HEK293 (cell line): ENCODE measurements at regions not wholly inside any gene's neighbourhood (a gene's known extent, or its start where the extent isn't known, plus 50 kb on each side); places are given as distances from the start of the nearest gene placed in this dataset.

Experiments used
- CTCF ChIA-PET: fragments of 350-600 bp; formaldehyde crosslinking; extraction: SDS; loops from one replicate; lab custom pipeline; 2021; ENCODE audit warnings: antibody characterized with exemption; lab: Yijun Ruan, JAX
- POLR2A ChIA-PET: fragments of 300-600 bp; formaldehyde crosslinking; extraction: SDS; loops from one replicate; lab custom pipeline; 2020; ENCODE audit warnings: antibody characterized with exemption, inconsistent platforms; lab: Yijun Ruan, JAX
- H3K27ac ChIP-seq: fragments of 200-500 bp; sonication (Bioruptor generic); 2 replicates; pipeline ENCODE4 v1.5.1; 2014; ENCODE audit warnings: low read depth, low read length, control low read depth, inconsistent platforms; ENCODE audit errors: extremely low read depth
- H3K36me3 ChIP-seq, 2 experiments: fragments of 200-500 bp in 1 of 2; sonication (Bioruptor generic) in 1 of 2; 1 replicate in 1 of 2; 2 replicates in 1 of 2; pipeline ENCODE4 v1.5.1; 2014 to 2017; ENCODE audit warnings: inconsistent platforms in 2 of 2, low read length in 2 of 2; ENCODE audit not compliant: control insufficient read depth in 2 of 2, insufficient read depth in 1 of 2
- H3K4me1 ChIP-seq: fragments of 200-500 bp; sonication (Bioruptor generic); 2 replicates; pipeline ENCODE4 v1.5.1; 2014; ENCODE audit warnings: mild to moderate bottlenecking, low read length, inconsistent platforms; ENCODE audit not compliant: control insufficient read depth, insufficient read depth
- H3K4me3 ChIP-seq: 2 replicates; pipeline ENCODE4 v1.5.1; 2011; ENCODE audit warnings: low read depth, mild to moderate bottlenecking, control low read depth, low read length, moderate library complexity
- H3K9me3 ChIP-seq: fragments of 200-500 bp; sonication (Bioruptor generic); 2 replicates; pipeline ENCODE4 v1.5.1; 2014; ENCODE audit warnings: low read depth, low read length, inconsistent platforms; ENCODE audit not compliant: control insufficient read depth, insufficient read depth
- FEZF1 ChIP-seq: fragments of 450-650 bp; formaldehyde crosslinking; IDR thresholded peaks from 2 replicates; pipeline ENCODE4 v1.5.1; 2016; ENCODE audit warnings: missing biosample characterization, missing genetic modification characterization
- GLIS1 ChIP-seq: fragments of 450-650 bp; formaldehyde crosslinking; IDR thresholded peaks from 2 replicates; pipeline ENCODE4 v1.5.1; 2016; ENCODE audit warnings: missing biosample characterization, missing genetic modification characterization
- KLF8 ChIP-seq: fragments of 450-650 bp; formaldehyde crosslinking; IDR thresholded peaks from 2 replicates; pipeline ENCODE4 v1.5.1; 2016; ENCODE audit warnings: missing biosample characterization, missing genetic modification characterization
- MEIS1 ChIP-seq: sonication (generic); formaldehyde crosslinking; IDR thresholded peaks from 2 replicates; pipeline ENCODE4 v1.8.1; 2022; ENCODE audit warnings: missing genetic modification reagents, mild to moderate bottlenecking, borderline replicate concordance
- RBAK ChIP-seq: fragments of 450-650 bp; formaldehyde crosslinking; IDR thresholded peaks from 2 replicates; pipeline ENCODE4 v1.5.1; 2016; ENCODE audit warnings: missing biosample characterization, missing genetic modification characterization
- SP3 ChIP-seq: fragments of 450-650 bp; formaldehyde crosslinking; IDR thresholded peaks from 2 replicates; pipeline ENCODE4 v1.5.1; 2016; ENCODE audit warnings: missing biosample characterization, missing genetic modification characterization
- SP7 ChIP-seq: fragments of 450-650 bp; formaldehyde crosslinking; IDR thresholded peaks from 2 replicates; pipeline ENCODE4 v1.5.1; 2016; ENCODE audit warnings: missing biosample characterization, missing genetic modification characterization
- ZBTB1 ChIP-seq: fragments of 450-650 bp; formaldehyde crosslinking; IDR thresholded peaks from 2 replicates; pipeline ENCODE4 v1.5.1; 2016; ENCODE audit warnings: missing biosample characterization, missing genetic modification characterization
- ZBTB48 ChIP-seq: fragments of 450-650 bp; formaldehyde crosslinking; IDR thresholded peaks from 2 replicates; pipeline ENCODE4 v1.5.1; 2016; ENCODE audit warnings: missing biosample characterization, missing genetic modification characterization
- ZFHX2 ChIP-seq: fragments of 450-650 bp; formaldehyde crosslinking; conservative IDR thresholded peaks from 2 replicates; pipeline ENCODE4 v1.5.1; 2016; ENCODE audit warnings: missing biosample characterization, missing genetic modification characterization
- ZNF10 ChIP-seq: fragments of 450-650 bp; formaldehyde crosslinking; IDR thresholded peaks from 2 replicates; pipeline ENCODE4 v1.5.1; 2017; ENCODE audit warnings: missing biosample characterization, missing genetic modification characterization
- ZNF114 ChIP-seq: fragments of 450-650 bp; formaldehyde crosslinking; IDR thresholded peaks from 2 replicates; pipeline ENCODE4 v1.5.0; 2017; ENCODE audit warnings: missing biosample characterization, missing genetic modification characterization
- ZNF155 ChIP-seq: fragments of 450-650 bp; formaldehyde crosslinking; IDR thresholded peaks from 2 replicates; pipeline ENCODE4 v1.5.1; 2016; ENCODE audit warnings: missing biosample characterization, missing genetic modification characterization
- ZNF362 ChIP-seq: fragments of 450-650 bp; formaldehyde crosslinking; IDR thresholded peaks from 2 replicates; pipeline ENCODE4 v1.5.1; 2016; ENCODE audit warnings: missing biosample characterization, missing genetic modification characterization
- ZNF416 ChIP-seq: fragments of 450-650 bp; formaldehyde crosslinking; IDR thresholded peaks from 2 replicates; pipeline ENCODE4 v1.5.1; 2016; ENCODE audit warnings: missing biosample characterization, missing genetic modification characterization
- ZNF473 ChIP-seq: fragments of 450-650 bp; formaldehyde crosslinking; IDR thresholded peaks from 2 replicates; pipeline ENCODE4 v1.5.1; 2017; ENCODE audit warnings: missing biosample characterization, missing genetic modification characterization
- ZNF488 ChIP-seq: fragments of 450-650 bp; formaldehyde crosslinking; IDR thresholded peaks from 2 replicates; pipeline ENCODE4 v1.5.1; 2016; ENCODE audit warnings: missing biosample characterization, missing genetic modification characterization
- ZNF510 ChIP-seq: fragments of 450-650 bp; formaldehyde crosslinking; IDR thresholded peaks from 2 replicates; pipeline ENCODE4 v1.5.1; 2018; ENCODE audit warnings: mild to moderate bottlenecking, missing genetic modification characterization, missing biosample characterization; ENCODE audit not compliant: insufficient replicate concordance
- ZNF513 ChIP-seq: fragments of 450-650 bp; IDR thresholded peaks from 2 replicates; pipeline ENCODE4 v1.5.1; 2018; ENCODE audit warnings: missing biosample characterization, missing genetic modification characterization
- ZNF521 ChIP-seq: fragments of 450-650 bp; formaldehyde crosslinking; IDR thresholded peaks from 2 replicates; pipeline ENCODE4 v1.5.1; 2017; ENCODE audit warnings: missing biosample characterization, mild to moderate bottlenecking, missing genetic modification characterization
- ZNF530 ChIP-seq: fragments of 450-650 bp; formaldehyde crosslinking; IDR thresholded peaks from 2 replicates; pipeline ENCODE4 v1.5.1; 2016; ENCODE audit warnings: low read depth, missing biosample characterization, missing genetic modification characterization
- ZNF580 ChIP-seq: fragments of 450-650 bp; formaldehyde crosslinking; IDR thresholded peaks from 2 replicates; pipeline ENCODE4 v1.5.1; 2016; ENCODE audit warnings: missing biosample characterization, missing genetic modification characterization
- ZNF600 ChIP-seq: fragments of 450-650 bp; formaldehyde crosslinking; IDR thresholded peaks from 2 replicates; pipeline ENCODE4 v1.5.1; 2016; ENCODE audit warnings: missing biosample characterization, missing genetic modification characterization
- ZNF610 ChIP-seq: fragments of 450-650 bp; formaldehyde crosslinking; IDR thresholded peaks from 2 replicates; pipeline ENCODE4 v1.5.1; 2016; ENCODE audit warnings: missing biosample characterization, missing genetic modification characterization, borderline replicate concordance
- ZNF624 ChIP-seq: fragments of 450-650 bp; formaldehyde crosslinking; IDR thresholded peaks from 2 replicates; pipeline ENCODE4 v1.5.1; 2017; ENCODE audit warnings: missing biosample characterization, missing genetic modification characterization
- ZNF670 ChIP-seq: fragments of 450-650 bp; formaldehyde crosslinking; IDR thresholded peaks from 2 replicates; pipeline ENCODE4 v1.5.1; 2016; ENCODE audit warnings: missing biosample characterization, missing genetic modification characterization, low read depth
- ZNF692 ChIP-seq: fragments of 450-650 bp; formaldehyde crosslinking; IDR thresholded peaks from 2 replicates; pipeline ENCODE4 v1.5.1; 2016; ENCODE audit warnings: missing biosample characterization, missing genetic modification characterization
- ZNF776 ChIP-seq: fragments of 450-650 bp; formaldehyde crosslinking; IDR thresholded peaks from 2 replicates; pipeline ENCODE4 v1.5.0; 2017; ENCODE audit warnings: missing biosample characterization, missing genetic modification characterization, borderline replicate concordance
- ZNF792 ChIP-seq: fragments of 450-650 bp; formaldehyde crosslinking; IDR thresholded peaks from 2 replicates; pipeline ENCODE4 v1.5.1; 2016; ENCODE audit warnings: missing biosample characterization, missing genetic modification characterization
- ZNF843 ChIP-seq: fragments of 450-650 bp; formaldehyde crosslinking; IDR thresholded peaks from 2 replicates; pipeline ENCODE4 v1.5.1; 2016; ENCODE audit warnings: missing biosample characterization, missing genetic modification characterization
- ZXDB ChIP-seq: fragments of 450-650 bp; formaldehyde crosslinking; IDR thresholded peaks from 2 replicates; pipeline ENCODE4 v1.5.1; 2016; ENCODE audit warnings: missing biosample characterization, missing genetic modification characterization

- H3K4me3 ChIP-seq, result no peak overlapping the region
- no peaks in the 10 kb centered on the region for H3K4me1 ChIP-seq
- H3K36me3 ChIP-seq, result no peaks in the 10 kb centered on the region
- H3K27ac ChIP-seq, result no peak overlapping the region
- ChIA-PET POLR2A (no interaction called here), CTCF (interaction anchor here (0.7 kb wide), 1 partner anchor 340 kb away, joined by 3 read pairs; no protein-coding TSS in a partner anchor)
- H3K9me3 ChIP-seq, result no peaks in the 10 kb centered on the region
- TF ChIP-seq FEZF1 (tag by site-specific recombination) (no peak), ZNF10 (tag by site-specific recombination) (no peak), ZNF610 (tag by site-specific recombination) (no peak), ZNF843 (tag by site-specific recombination) (no peak), ZNF776 (tag by site-specific recombination) (no peak), ZNF114 (no peak), ZNF670 (no peak), RBAK (no peak)
Observed at GRCh38 chr7:125127304-125127703, 197.7 kb upstream of the POT1 start.

GRCh38 chr7:125126376-125126775 is 196.8 kb upstream of the POT1 start:
- POLR2A ChIA-PET, result no interaction called here
- Histone ChIP-seq H3K4me1 (no peaks in the 10 kb centered on the region), H3K9me3 (no peaks in the 10 kb centered on the region), H3K27ac (no peak overlapping the region), H3K36me3 (no peaks in the 10 kb centered on the region), H3K4me3 (no peak overlapping the region)
- TF ChIP-seq MEIS1, result no peak
- TF ChIP-seq ZNF792 (tag by site-specific recombination), result no peak
- TF ChIP-seq ZNF600 (tag by site-specific recombination), result no peak
- no peak for TF ChIP-seq ZNF521
- TF ChIP-seq SP3 (tag by site-specific recombination), result no peak
- no peak for TF ChIP-seq SP7
- CTCF ChIA-PET, result interaction anchor here (0.5 kb wide), 1 partner anchor 107 kb away, joined by 3 read pairs; no protein-coding TSS in a partner anchor

GRCh38 chr7:125125315-125125714 is 195.7 kb upstream of the POT1 start:
- CTCF ChIA-PET, result no interaction called here
- no peaks in the 10 kb centered on the region for H3K36me3 ChIP-seq
- no peak overlapping the region for H3K27ac ChIP-seq
- no peaks in the 10 kb centered on the region for H3K9me3 ChIP-seq
- H3K4me1 ChIP-seq, result no peaks in the 10 kb centered on the region
- no peak overlapping the region for H3K4me3 ChIP-seq
- POLR2A ChIA-PET, result no interaction called here
- no peak for TF ChIP-seq ZNF362 (tag by site-specific recombination)
- no peak for TF ChIP-seq ZNF624
- no peak for TF ChIP-seq ZNF155 (tag by site-specific recombination)
- no peak for TF ChIP-seq ZBTB48 (tag by site-specific recombination)
- TF ChIP-seq ZNF692 (tag by site-specific recombination), result no peak
- TF ChIP-seq ZNF416 (tag by site-specific recombination), result no peak
- TF ChIP-seq ZXDB (tag by site-specific recombination), result no peak
- no peak for TF ChIP-seq GLIS1 (tag by site-specific recombination)
- no peak for TF ChIP-seq ZNF580
- TF ChIP-seq ZBTB1 (tag by site-specific recombination), result no peak
- no peak for TF ChIP-seq ZNF473 (tag by site-specific recombination)
- TF ChIP-seq KLF8 (tag by site-specific recombination), result no peak
- no peak for TF ChIP-seq ZFHX2 (tag by site-specific recombination)
- no peak for TF ChIP-seq ZNF530
- no peak for TF ChIP-seq ZNF513 (tag by site-specific recombination)
- TF ChIP-seq ZNF488 (tag by site-specific recombination), result no peak
- no peak for TF ChIP-seq SP3 (tag by site-specific recombination)
- TF ChIP-seq ZNF510 (tag by site-specific recombination), result no peak
